ENCODE measurements at regions not wholly inside any gene's neighbourhood (a gene's known extent, or its start where the extent isn't known, plus 50 kb on each side); places are given as distances from the start of the nearest gene placed in this dataset.

DNA sequence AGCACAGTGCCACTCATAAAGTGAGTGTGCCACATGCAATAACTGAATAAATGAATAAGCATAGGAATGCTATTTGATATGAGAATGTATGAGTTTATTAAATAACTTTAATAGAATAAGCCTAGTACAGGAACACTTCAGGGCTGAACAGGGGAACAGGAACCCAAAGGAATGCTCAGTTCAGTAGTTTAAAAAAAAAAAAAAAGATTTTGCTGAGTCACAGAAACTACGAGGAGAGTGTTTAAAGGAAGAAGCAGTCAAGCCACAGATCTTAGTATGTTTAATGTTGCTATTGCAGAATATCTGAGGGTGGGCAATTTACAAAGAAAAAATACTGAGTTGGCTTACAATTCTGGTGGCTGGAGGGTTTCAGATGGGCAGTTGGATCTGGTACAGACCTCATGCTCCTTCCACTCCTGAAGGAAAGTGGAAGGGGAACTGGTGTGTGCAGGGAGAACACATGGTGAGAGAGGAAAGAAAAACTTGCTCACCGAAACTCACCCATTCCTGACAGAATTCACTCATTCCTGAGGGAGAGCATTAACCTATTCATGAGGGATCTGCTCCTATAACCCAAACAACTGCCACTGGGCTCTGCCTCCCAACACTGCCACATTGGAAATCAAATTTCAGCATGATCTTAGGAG lies 880.3 kb upstream of the MGAT4C start:
- TF ChIP-seq POLR2A (IDR thresholded peaks at IDR 0.05): no peak
- Histone ChIP-seq H3K27ac (no peak overlapping the region), H3K4me1 (no peaks in the 10 kb centered on the region), H3K27me3 (replicated peaks in 1 of 7) (no peaks in the 10 kb centered on the region), H3K36me3 (no peaks in the 10 kb centered on the region), H3K9me3 (peaks cover 0 to 6% (median 0%) of the 10 kb centered on the region in 8 donors), H3K4me3 (no peak overlapping the region)
- intact Hi-C loops (cut with DNase I; ENCODE audit: low total_unique reads): no loop called here
- 26 to 43% (median 40%) methylated on average over 2 of the region's 2 CpGs for WGBS, 5 donors
- DNase-seq: no peak

DNA sequence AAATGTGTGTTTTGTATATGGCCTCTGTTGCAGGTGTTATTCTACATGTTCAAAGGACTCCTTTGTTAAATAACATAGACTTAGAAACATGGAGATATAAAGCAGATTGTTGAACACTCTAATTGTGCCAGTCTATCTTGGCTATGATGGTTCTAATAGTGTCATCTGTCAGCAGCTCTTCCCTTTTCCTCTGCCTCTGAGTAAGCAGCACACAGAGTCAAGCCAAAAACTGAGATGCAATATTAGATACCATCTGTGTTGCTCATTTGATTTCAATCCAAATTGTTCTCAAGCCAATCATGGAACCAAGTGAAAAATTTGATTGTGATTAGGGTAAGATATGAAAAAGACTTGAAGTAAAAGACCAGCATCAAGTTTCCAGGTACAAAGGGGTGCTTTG lies 871.1 kb upstream of the MGAT4C start:
- no peak for DNase-seq
- H3K4me1 ChIP-seq: no peaks in the 10 kb centered on the region
- H3K9me3 ChIP-seq: peaks cover 0 to 16% (median 9%) of the 10 kb centered on the region in 8 donors
- H3K27ac ChIP-seq: no peak overlapping the region
- no peaks in the 10 kb centered on the region for H3K36me3 ChIP-seq
- H3K4me3 ChIP-seq: no peak overlapping the region
- intact Hi-C loops (cut with DNase I; ENCODE audit: low total_unique reads): no loop called here
- TF ChIP-seq CTCF (IDR thresholded peaks at IDR 0.05 in 8 of 11, conservative IDR thresholded peaks at IDR 0.05 in 3 of 11) (no peak), POLR2AphosphoS5 (IDR thresholded peaks at IDR 0.05) (no peak)
- no peaks in the 10 kb centered on the region for H3K27me3 ChIP-seq (replicated peaks in 1 of 7)

- intact Hi-C loops (cut with DNase I; ENCODE audit: low total_unique reads): no loop called here
- Histone ChIP-seq H3K4me3 (no peak overlapping the region), H3K27me3 (replicated peaks in 1 of 7) (no peaks in the 10 kb centered on the region), H3K9me3 (peaks cover 0 to 16% (median 9%) of the 10 kb centered on the region in 8 donors), H3K4me1 (no peaks in the 10 kb centered on the region), H3K36me3 (no peaks in the 10 kb centered on the region), H3K27ac (no peak overlapping the region)
- WGBS, 5 donors: 64 to 86% (median 71%) methylated on average over 3 of the region's 3 CpGs
- TF ChIP-seq POLR2AphosphoS5 (IDR thresholded peaks at IDR 0.05) (no peak), POLR2A (IDR thresholded peaks at IDR 0.05) (no peak), CTCF (IDR thresholded peaks at IDR 0.05 in 8 of 11, conservative IDR thresholded peaks at IDR 0.05 in 3 of 11) (no peak)
- no peak for DNase-seq
Measured at GRCh38 chr12:87121896-87122295, 865.7 kb upstream of the MGAT4C start.

DNA sequence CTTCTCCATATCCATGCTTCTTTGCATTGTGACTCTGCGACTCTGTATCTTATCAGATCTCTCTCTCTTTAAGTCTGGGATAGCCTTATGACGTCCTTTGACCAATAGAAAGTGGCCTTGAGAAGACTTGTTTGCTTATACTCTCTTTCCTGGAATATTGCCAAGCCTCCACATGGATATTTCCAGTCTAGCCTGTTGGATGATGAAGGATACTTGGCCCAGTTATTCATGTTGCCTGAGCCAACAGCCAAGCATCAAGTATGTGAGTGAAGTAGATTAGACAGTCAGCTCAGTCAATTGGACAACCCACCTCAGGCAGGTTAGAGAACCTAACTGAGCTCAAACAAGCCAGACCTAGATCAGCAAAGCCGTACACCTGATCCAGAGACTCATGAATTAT lies 864.2 kb upstream of the MGAT4C start:
- 67 to 80% (median 70%) methylated on average over 3 of the region's 3 CpGs for WGBS, 5 donors
- no peak for DNase-seq
- Histone ChIP-seq H3K27ac (no peak overlapping the region), H3K36me3 (no peaks in the 10 kb centered on the region), H3K27me3 (replicated peaks in 1 of 7) (no peaks in the 10 kb centered on the region), H3K4me3 (no peak overlapping the region), H3K9me3 (peaks cover 0 to 16% (median 9%) of the 10 kb centered on the region in 8 donors), H3K4me1 (no peaks in the 10 kb centered on the region)
- TF ChIP-seq POLR2AphosphoS5 (IDR thresholded peaks at IDR 0.05): no peak
- TF ChIP-seq POLR2A (IDR thresholded peaks at IDR 0.05): no peak
- no peak for TF ChIP-seq CTCF (IDR thresholded peaks at IDR 0.05 in 8 of 11, conservative IDR thresholded peaks at IDR 0.05 in 3 of 11)
- intact Hi-C loops (cut with DNase I; ENCODE audit: low total_unique reads): no loop called here

DNA sequence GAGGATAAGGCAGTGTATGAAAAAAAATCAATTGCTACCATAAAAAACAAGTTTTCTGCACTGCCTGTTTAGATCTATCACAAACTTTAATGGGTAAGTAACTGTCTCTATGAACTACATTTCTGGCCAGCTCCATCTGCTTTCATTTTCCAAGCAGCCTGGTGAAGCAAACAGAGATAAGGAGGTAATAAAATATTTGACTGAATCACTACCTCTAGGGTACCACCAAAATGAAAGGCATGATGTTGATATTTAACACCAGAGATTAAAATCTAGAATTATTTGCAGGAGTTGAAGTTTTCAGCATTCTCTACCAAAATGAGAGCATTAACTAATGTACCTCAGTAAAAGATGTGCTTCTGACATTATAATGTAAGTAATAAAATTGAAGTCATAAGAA lies 863.5 kb upstream of the MGAT4C start:
- Histone ChIP-seq H3K36me3 (no peaks in the 10 kb centered on the region), H3K27ac (no peak overlapping the region), H3K27me3 (replicated peaks in 1 of 7) (no peaks in the 10 kb centered on the region), H3K4me3 (no peak overlapping the region), H3K4me1 (no peaks in the 10 kb centered on the region), H3K9me3 (peaks cover 0 to 9% (median 7%) of the 10 kb centered on the region in 8 donors)
- intact Hi-C loops (cut with DNase I; ENCODE audit: low total_unique reads): no loop called here
- TF ChIP-seq POLR2A (IDR thresholded peaks at IDR 0.05): no peak
- no peak for DNase-seq
